NCI-H2171 (cell line): ENCODE measurements at regions not wholly inside any gene's neighbourhood (a gene's known extent, or its start where the extent isn't known, plus 50 kb on each side); places are given as distances from the start of the nearest gene placed in this dataset.

Source experiments
- DNase-seq: peaks from one replicate; lab custom pipeline; 2025; lab: John Stamatoyannopoulos, UW

DNA sequence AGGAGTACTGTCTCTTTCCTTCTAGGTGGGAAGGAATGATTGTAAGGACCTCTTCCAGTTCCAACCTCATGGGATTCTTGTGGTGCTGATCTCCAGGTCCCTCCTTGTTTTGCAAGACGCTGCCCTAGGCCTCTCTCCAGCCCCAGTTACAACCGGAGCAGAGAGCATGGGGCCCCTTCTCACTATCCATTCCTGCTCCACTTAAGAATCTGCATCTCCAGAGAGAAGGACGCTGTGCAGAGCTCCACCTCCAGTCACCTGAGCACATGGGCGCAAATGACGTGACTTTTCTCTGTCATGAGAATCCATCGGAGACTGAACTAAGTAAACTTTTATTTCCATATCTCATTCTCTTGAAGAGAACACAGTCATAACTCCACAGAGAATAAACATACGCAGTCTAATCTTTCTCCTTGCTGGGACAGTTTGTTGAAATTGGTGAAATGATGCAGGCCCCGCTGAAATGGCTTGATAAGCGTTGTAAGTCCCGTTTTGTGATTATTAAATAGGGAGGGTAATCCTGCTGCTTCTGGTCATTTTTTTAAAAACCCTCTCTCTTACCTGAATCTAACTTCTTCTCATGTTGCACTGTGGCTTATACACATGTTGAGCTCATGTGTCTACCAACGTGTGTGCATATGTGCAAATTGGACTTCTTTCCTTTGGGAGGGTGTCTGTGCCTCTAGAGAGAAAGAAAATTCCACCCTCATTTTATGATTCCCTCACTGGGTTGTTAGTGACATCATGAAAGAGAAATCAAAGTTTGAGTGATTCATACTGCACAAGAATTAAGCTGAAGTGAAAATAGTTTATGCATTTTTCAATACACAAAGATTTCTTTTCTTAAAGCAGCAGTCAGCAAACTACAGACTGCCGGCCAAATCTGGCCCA, 133.2 kb upstream of the TBX20 start:
- DNase-seq, result no peak

DNA sequence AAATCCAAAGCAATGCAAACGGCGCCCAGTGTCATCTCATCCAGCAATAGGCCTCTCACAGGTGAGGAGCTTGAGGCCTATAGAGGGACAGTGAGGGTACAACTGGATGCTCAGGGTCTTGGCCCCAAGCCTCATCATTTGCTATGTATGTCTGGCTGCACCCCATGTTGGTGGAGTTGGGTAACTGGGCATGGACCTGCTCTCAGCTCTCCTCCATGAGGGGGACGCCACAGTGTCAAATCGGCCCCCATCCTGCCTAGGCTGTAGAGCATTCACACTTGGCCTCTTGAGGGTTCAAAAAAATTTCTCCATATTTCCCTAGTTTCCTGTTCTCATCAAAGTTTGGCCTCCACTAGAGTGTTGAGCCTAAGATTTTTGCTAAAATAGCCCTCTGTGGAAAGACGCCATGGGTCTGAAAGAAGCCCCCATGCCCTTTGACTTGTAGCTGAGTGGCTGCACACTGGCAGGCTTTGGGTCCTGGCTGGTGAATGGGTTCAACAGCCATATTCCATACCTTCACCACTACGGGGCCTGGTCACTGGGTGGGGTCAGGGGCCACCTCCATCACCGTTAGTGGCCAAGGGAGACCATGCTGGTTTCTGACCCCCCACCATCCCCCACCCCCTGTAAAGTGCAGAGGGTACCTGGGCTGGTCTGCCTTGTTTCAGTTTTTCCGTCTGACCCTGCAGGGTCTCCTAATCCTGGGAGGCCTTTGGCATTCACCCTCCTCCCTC, 132.3 kb upstream of the TBX20 start:
- no peak for DNase-seq

DNA sequence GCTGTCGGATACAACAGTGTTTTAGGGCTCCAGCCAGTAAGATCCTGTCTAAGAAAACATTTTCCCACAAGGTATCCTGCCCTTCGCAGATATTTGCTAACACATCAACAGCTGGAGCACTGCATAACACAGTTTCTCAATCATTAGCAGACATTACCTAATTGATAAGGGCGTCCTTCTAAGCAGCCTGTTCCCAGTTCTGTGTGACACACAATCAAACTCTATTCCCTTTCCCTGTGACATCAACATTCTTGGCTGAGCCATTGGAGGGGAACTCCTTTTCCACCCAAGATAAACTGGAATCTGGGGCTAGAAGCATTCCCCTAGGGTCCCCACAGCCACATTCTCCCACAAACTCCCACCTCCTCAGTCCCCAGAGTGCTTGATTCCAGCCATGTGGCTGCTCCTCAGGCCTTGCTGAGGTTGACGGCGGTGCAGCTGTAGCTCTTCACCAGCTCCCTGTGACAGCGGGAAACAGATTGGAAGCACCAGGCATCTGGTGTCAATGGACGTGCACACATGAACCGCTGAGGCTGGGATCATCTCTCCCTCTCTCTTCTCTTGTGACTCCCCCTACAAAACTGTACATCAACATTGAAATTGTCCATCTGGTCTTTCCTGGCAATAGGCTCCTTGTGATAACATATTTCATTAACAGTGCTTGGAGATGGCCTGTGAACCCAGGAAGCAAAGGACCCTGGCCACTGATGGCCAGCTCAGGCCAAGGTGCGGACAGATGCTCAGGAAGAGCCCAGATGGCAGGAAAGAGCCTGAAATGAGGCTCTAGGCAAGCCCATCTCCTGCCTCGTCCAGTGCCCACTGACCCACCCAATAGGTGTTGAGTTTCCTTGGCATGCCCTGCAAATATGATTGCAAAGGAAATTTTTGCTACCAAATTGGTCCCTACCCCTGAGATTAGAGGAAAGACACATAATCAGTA, 131.1 kb upstream of the TBX20 start:
- no peak for DNase-seq

DNA sequence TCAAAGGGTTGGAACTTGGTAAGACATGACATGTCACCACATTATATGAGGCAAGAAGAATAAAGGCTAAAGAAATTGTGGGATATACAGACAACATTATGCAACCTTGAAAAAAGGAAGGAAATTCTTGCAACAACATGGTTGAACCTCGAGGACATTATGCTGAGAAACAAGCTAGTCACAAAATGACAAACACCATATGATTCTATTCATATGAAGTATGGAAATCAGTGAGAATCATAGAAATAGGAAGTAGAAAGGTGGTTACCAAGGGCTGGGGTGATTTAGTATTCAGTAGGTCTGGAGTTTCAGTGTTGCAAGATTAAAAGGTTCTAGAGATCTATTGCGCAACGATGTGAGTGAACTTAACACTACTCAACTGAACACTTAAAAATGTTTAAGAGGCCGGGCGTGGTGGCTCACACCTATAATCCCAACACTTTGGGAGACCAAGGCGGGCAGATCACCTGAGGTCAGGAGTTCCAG, 126.9 kb upstream of the TBX20 start:
- no peak for DNase-seq

DNA sequence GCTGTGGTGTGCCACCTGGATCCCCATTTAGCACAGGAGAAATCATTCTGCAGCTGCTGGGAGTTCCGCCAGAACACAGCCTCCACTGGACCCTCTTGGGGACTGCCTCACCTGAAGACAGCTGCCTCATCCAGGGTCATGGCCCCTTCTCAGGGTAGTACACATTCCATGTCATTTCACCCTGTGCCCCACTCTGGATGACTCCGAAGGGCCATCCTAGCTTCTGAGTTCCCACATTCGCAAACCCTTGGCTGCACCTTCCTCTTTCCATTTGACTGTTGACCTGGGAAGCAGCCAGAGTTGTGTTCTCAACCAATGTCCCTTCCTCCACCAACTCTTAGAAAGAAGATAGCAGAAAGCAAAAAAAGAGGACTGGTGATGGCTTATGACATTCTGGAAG, 125.6 kb upstream of the TBX20 start:
- DNase-seq, result no peak

DNA sequence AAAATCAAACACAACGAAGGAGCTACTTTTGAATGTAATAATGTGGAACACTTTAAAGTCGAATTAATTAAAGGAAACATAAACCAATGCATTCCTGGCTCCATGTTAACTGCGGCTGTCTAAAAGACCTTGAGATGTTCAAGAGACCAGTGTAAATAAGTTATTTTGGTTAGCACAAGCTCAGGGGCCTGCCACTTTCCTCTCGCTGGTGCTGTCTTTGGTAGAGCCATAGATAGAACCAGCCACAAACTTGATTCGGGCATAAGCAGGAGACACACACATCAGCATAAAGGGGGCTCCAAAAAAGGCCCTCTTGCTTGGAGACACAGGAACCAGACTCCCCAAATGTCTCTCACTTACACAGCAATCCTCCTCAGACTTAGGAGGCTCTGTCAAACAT, 121.6 kb upstream of the TBX20 start:
- DNase-seq, result no peak

DNA sequence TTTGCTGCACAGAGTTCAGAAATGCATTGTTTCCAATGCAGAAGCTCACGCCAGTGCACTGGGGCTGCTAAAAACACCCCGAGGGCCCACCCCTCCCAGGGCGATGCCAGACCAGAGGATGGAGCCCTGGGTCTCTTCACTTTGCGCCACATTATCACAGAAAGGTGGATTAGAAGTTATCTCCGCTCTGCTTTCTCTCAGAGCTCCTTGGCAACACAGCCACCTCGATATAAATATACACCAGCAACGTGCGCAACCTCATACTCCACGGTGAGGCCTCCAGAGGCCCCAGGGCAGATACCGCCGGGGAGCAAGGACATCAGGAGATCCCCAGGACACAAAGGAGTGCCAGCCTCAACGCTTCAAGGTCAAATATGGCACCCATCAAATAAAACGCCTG, 121.0 kb upstream of the TBX20 start:
- no peak for DNase-seq

DNA sequence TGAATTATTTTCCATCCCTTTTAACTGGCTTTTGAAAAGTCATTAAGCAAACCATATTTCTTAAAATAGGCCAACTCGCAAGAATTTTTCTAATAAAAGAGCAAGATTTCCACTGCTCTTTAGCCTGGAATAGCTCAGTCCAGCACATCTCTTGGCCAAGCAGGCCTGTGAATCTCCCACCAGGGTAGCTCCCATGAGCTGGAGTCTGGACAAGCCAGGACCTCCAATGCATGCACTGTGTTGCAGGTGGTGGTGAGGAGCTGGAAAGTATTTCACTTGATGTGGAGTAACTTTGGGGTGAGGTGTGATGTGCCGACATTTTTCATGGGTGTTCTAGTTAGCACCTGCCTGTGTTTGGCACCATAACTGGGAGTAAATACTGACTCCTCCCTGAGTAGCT, 117.3 kb upstream of the TBX20 start:
- DNase-seq, result no peak

DNA sequence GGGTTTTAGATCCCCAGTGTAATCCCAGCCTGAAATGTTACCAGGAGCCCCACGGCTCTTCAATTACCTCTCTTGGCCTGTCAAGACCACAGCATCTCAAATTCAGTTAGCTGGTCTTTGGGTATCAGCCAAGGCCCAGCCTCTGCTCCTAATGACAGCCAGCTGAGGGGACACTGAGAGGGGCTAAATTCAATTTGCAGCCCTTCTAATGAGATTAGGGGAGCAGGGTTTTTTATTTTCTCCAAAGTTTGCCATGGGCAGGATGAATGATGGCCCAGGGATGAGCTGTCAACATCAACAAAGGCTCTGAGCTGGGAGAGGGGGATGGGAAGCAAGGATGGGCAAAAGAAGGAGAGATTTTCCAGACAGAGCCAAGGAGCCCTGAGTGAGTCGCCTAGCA, 116.8 kb upstream of the TBX20 start:
- no peak for DNase-seq

DNA sequence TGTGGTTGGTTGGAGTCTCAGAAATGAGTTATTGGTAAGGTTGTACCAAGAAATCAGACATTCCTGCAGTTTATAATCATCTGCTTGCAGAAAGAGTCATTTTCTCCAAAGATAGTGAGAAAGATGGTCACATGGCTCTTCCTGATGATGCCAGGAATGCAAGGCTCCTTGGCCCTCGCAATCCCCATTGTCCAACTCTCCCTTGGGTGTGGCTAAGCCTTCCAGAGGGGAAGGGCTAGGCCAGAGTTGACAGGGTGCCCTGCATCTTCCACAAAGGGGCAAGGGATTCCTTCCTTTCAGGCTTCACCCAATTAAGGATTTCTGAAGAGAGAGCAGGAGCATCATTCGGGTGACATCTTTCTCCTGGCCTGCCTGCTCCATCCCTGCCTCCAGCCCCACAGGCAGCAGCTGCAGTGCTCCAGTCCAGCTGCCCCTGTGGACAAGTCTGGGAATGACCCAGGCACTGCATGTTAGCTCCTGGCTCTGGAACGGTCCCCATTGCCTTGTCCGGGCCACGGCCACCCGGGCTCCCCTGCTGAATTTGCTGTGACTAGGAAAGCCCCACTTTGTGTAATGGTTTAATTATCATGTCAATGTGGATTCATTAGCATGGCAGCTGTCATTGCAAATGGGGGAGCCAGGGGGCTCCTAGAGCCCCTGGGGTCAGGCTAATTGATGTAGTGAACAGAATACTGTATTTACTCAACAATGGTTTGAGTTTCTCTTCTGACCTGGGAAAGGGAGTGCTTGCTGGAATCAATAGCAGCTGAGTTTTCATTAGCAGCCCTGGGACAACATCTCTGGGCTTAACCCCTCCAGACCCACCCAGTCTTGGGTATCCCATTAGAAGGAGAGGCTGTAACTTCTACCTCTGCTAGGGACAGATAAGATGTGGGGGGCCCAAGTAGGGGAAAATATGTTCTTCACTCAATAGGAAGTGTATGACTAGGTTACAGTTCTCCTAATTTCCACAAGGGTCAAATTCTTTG, 112.6 kb upstream of the TBX20 start:
- DNase-seq, result no peak

DNA sequence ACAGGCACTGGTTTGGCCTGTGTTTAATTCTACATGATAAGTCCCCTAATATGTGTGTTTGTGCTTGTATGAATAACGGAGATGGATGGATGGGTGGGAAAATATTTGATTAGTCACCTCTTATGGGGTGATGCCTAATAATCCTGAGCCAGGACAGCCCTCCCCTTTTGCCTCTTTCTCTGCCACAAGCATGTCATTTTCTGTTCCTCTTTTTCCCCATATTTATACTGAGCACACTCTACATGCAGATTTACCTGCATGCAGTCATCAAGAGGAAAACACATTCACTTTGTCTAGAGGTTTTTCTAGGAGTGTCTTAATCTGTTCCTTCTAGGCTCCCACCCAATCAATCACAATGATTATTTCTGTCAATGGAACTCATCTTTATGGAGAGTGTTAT, 111.6 kb upstream of the TBX20 start:
- DNase-seq, result no peak

DNA sequence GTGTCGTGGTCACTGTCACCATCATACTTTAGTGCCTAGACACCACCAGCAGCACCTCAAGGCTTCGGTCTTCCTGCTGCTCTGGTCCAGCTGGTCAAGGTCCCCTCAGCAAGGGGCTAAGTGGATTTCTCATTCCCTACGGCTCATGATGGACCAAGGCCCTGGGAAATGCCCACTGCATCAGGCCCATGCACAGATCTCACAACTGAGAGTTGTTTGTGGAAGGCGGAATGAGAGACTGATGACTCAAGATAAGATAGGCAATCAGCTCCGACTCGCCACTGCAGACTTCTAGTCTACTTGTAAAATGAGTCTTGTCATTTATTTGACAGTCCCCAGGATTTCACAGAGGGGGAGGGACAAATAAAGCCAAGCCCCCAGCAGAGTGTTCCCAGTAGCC, 108.4 kb upstream of the TBX20 start:
- no peak for DNase-seq

DNA sequence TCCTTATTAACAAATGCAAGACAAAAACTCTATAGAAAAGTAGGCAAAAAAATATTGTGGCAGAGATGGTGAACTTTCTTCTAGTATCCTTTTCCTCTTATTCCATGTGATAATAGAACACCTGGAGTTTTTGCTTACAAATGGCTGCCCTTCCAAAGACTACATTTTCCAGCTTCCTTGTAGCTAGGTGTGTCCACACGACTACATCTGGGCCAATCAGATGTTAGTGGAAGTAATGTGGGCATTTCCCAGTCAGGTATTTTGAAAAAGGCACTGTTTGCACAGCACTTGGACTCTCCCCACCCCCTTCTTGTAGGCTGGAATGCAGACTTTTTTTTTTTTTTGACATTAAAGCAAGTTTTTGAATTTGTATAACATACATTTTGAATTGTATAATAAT, 105.5 kb upstream of the TBX20 start:
- DNase-seq, result no peak

DNA sequence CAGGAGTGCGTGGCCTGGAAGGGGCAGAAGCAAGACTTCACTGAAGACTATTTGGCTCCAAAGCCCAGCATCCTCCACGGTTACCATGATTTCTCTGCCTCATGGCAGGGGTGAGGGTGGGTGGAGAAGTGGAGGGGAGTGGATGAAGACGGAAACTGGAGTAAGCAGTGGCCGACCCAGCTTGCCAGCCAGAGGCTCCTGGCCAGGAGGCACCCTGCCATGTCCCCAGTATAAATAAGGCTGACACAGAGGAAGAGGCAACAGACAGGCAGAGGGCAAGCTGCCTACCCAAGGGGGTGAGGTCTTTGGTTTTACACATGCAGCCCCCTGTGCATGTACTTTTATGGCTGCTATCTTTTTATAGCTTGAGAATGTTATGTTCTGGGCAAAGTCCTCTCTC, 102.6 kb upstream of the TBX20 start:
- DNase-seq, result no peak

DNA sequence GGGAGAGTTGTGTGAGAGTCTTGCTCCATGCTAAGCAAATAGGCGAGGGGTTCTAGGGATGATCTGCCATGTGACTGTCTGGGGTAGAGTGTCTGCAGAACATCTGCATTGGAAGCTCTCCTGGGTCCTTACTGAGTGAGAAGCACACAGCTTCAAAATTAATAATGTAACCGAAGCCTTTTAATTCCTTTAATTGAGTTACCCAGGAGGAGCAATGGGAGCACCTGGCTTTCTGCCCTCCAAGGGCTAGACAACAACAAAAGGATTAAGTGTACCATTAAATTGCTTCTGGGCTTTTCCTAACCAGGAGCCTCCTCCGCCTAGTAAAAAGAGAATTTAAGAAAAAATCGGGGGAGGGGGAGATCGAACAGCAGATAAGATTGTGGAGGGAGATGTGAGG, 102.0 kb upstream of the TBX20 start:
- DNase-seq, result peak; percentile 7

DNA sequence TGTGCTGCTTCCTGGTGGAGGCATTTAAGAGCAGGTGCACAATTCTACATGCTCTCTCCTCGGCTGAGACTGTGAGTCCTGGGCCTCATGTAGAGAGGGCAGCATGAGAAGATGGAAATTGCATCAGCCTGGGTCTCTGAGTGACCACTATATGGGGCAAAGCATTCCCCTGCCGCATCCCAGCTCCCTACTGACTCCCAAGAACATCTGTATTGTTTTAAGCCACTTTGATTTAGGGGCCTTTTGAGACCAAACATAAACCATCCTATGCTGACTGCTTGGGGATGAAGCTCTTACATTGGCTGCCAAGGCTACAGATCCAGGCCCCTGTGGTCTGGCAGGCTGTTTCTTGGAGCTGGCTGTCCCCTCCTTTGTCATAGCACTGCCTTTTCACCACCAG, 101.3 kb upstream of the TBX20 start:
- no peak for DNase-seq

DNA sequence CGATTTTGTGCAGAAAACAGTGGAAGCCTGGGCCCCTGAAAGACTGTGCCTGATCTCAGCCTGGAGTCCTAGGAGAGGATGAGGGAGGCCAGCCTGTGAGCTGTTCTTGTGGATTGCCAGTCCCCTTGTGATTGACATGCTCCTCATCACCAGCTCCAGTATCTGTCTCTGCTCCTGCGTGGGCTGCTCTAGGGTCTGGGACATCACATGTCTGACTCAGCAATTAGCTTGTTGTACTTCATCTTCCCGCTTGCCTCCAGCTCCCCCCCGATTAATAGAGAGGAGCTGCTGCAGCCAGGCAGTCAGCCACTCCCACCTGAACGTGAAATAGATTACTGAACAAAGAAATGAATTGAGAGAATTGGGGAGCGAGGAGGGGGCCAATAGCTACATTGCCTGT, 99.6 kb upstream of the TBX20 start:
- DNase-seq, result no peak

DNA sequence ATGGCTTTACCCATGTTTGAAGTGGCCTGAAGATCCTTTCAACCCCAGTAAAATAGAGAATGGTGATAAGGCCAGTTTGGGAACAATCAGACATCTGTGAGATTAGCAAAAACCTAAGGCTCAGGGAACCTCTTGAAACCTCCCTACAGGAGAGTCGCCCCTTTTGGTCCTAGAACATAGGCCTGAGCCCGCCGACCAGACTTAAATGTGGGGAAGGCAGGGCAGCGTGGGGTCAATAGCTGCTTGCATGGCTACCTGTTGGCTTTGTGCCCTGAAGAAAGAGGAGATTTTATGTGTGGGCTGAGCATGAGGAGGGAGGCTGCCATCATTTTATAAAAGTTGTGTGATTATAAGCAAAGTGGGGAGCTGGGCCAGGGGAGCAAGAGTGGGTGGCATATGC, 97.6 kb upstream of the TBX20 start:
- no peak for DNase-seq

DNA sequence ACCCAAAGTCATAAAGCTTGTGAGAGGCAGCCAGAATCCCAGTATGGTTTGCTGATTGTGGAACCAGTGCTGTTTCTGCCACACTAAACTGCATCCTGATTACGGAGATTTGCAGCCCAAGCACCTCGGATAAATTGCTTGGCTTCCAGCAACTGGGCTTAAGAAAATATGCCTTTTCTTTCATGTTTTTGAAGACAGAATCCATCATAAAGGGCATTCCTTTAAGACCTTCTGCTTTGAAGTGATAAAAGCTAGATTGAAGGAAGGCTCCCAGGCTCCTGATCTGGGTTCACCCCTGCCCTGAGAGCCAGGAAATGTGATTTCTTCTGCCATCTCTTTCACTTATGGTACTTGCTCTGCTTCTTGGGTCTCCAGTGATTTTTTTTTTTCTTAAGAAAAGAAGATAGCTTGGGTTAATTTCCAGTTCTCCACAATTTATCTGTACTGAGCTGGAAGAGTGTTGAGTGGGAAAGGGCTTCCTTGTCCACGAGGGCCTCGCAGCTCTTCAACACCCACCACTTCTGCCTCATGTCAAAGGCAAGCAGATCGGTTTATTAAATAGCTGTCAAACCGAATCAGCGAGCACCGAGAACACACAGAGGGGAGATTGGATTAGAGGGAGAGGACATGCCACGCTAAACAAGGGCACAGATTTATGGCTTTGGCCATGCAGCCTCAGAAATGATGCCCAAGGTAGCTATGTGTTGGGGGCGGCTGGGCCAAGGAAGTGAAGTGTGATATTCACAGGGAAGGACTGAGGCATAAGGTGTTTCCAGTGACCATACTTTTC, 94.9 kb upstream of the TBX20 start:
- DNase-seq, result no peak

DNA sequence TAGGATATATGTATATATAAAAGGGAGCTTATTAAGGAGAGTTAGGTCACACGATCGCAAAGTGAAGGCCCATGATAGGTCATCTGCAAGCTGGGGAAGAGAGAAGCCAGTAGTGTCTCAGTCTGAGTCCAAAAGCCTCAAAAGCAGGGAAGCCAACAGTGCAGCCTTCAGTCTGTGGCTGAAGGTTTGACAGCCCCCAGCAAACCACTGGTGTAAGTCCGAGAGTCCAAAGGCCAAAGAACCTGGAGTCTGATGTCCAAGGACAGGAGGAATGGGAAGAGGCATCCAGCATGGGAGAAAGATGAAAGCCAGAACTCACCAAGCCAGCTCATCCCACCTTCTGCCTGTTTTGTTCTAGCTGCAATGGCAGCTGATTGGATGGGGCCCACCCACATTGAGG, 88.9 kb upstream of the TBX20 start:
- no peak for DNase-seq
